Spleen (tissue), 11 donors: ENCODE measurements at regions not wholly inside any gene's neighbourhood (a gene's known extent, or its start where the extent isn't known, plus 50 kb on each side); places are given as distances from the start of the nearest gene placed in this dataset.
"Not testable (repeated sequence)": the region's sequence is repeated elsewhere in the genome, so short reads cannot be mapped to it uniquely, and the experiment has no call there.

ENCODE experiments used
- DNase-seq: peaks from one replicate; pipeline ENCODE4 v3.0.0-alpha.2; 2020
- H3K27ac ChIP-seq, 8 donors: fragments of 200-600 bp; sonication (generic) in 7 of 8; 1 replicate in 4 of 8; 2 replicates in 4 of 8; pipeline versions ENCODE4 v1.5.0 to v1.8.0; 2016 to 2021; ENCODE audit warnings: inconsistent platforms in 4 of 8, mild to moderate bottlenecking in 4 of 8, moderate library complexity in 1 of 8
- H3K27me3 ChIP-seq, 7 donors: fragments of 200-600 bp; sonication (generic) in 6 of 7; replicated peaks in 1 of 7; 1 replicate in 4 of 7; 2 replicates in 3 of 7; pipeline versions ENCODE4 v1.5.0 to v1.8.0; 2016 to 2021; ENCODE audit warnings: inconsistent platforms in 3 of 7, mild to moderate bottlenecking in 1 of 7
- H3K36me3 ChIP-seq, 6 donors: fragments of 200-600 bp; sonication (generic) in 5 of 6; 1 replicate in 4 of 6; 2 replicates in 2 of 6; pipeline versions ENCODE4 v1.5.0 to v1.8.0; 2016 to 2021; ENCODE audit warnings: inconsistent platforms in 2 of 6
- H3K4me1 ChIP-seq, 6 donors: fragments of 200-600 bp; sonication (generic) in 5 of 6; 1 replicate in 3 of 6; 2 replicates in 3 of 6; pipeline versions ENCODE4 v1.5.0 to v1.8.0; 2016 to 2021; ENCODE audit warnings: inconsistent platforms in 3 of 6
- H3K4me3 ChIP-seq, 8 donors: fragments of 200-600 bp; sonication (generic) in 7 of 8; 1 replicate in 4 of 8; 2 replicates in 4 of 8; pipeline versions ENCODE4 v1.5.0 to v1.8.0; 2016 to 2021; ENCODE audit warnings: inconsistent platforms in 4 of 8, mild to moderate bottlenecking in 4 of 8, moderate library complexity in 2 of 8
- H3K9me3 ChIP-seq, 8 donors: fragments of 200-600 bp; sonication (generic) in 7 of 8; 1 replicate in 4 of 8; 2 replicates in 4 of 8; pipeline versions ENCODE4 v1.5.0 to v1.8.0; 2016 to 2021; ENCODE audit warnings: inconsistent platforms in 4 of 8
- POLR2A ChIP-seq, 3 donors: fragments of 450-650 bp; IDR thresholded peaks; one replicate each; pipeline ENCODE4 v1.5.1; 2017; ENCODE audit warnings: antibody characterized with exemption in 3 of 3, mild to moderate bottlenecking in 1 of 3
- POLR2AphosphoS5 ChIP-seq, 3 donors: sonication (generic); formaldehyde crosslinking; IDR thresholded peaks; one replicate each; pipeline ENCODE4 v1.5.1; 2017; ENCODE audit warnings: antibody characterized with exemption in 3 of 3
- WGBS, 5 donors: extraction: QIAGEN DNeasy Blood & Tissue Kit in 3 of 5; methylation state at CpG; one replicate each; pipeline versions ENCODE4 v1.1.5 to v1.1.7; 2013 to 2018; 5-methylcytosine and 5-hydroxymethylcytosine counted together
- intact Hi-C: fragments of 100-400 bp; cut with DNase I; formaldehyde crosslinking; loops from one replicate; pipeline ENCODE4 v1.15.0; 2023; ENCODE audit warnings: low total_unique reads
- TF ChIP-seq, protein P1 (sequence below), 11 experiments: fragments of 200-600 bp in 7 of 11; fragments of 450-650 bp in 4 of 11; sonication (generic) in 4 of 11; IDR thresholded peaks in 8 of 11; conservative IDR thresholded peaks in 3 of 11; 1 replicate in 7 of 11; 2 replicates in 4 of 11; pipeline versions ENCODE4 v1.4.0 to v1.8.0; 2016 to 2021; ENCODE audit warnings: antibody characterized with exemption in 11 of 11, inconsistent platforms in 4 of 11, mild to moderate bottlenecking in 1 of 11
- donor health status: healthy with polysubstance abuse.
- donor health status: DM: no; HTN: no; CAD: no; lungs with moderate emphysema.
- donor health status: DM: no; HTN: no; CAD: no.
- donor health status: Bipolar disorder and iron deficiency.
- donor health status: healthy.
- donor health status: DM: no; HTN: no; CAD: no.
- donor health status: DM: yes; HTN: yes; CAD: no.

DNA sequence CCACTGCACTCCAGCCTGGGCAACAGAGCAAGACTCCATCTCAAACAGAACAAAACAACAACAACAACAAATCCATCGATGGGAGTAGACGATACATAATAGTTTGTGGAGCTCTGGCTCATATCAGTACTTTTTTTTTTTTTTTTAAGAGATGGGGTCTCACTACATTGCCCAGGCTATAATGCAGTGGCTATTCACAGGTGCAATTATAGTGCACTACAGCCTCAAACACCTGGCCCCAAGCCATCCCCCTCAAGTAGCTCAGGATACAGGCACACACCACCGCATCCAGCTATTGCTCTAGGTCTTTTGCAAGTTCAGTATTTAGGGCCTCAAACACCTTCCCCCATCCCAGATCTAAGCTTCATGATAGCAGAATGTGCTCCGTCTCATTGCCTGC lies 110.6 kb downstream of the KATNIP start:
- Histone ChIP-seq H3K36me3 (peaks cover 0 to 54% (median 4%) of the 10 kb centered on the region in 6 donors), H3K4me3 (no peak overlapping the region), H3K27ac (no peak overlapping the region), H3K9me3 (peaks cover 0 to 6% (median 0%) of the 10 kb centered on the region in 8 donors), H3K27me3 (no peaks in the 10 kb centered on the region), H3K4me1 (no peaks in the 10 kb centered on the region)
- 95 to 100% (median 97%) methylated on average over 4 of the region's 4 CpGs for WGBS, 5 donors
- no peak for DNase-seq
- TF ChIP-seq, protein P1, sequence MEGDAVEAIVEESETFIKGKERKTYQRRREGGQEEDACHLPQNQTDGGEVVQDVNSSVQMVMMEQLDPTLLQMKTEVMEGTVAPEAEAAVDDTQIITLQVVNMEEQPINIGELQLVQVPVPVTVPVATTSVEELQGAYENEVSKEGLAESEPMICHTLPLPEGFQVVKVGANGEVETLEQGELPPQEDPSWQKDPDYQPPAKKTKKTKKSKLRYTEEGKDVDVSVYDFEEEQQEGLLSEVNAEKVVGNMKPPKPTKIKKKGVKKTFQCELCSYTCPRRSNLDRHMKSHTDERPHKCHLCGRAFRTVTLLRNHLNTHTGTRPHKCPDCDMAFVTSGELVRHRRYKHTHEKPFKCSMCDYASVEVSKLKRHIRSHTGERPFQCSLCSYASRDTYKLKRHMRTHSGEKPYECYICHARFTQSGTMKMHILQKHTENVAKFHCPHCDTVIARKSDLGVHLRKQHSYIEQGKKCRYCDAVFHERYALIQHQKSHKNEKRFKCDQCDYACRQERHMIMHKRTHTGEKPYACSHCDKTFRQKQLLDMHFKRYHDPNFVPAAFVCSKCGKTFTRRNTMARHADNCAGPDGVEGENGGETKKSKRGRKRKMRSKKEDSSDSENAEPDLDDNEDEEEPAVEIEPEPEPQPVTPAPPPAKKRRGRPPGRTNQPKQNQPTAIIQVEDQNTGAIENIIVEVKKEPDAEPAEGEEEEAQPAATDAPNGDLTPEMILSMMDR (IDR thresholded peaks at IDR 0.05 in 8 of 11, conservative IDR thresholded peaks at IDR 0.05 in 3 of 11) = no peak
- TF ChIP-seq POLR2AphosphoS5 (IDR thresholded peaks at IDR 0.05) (no peak), POLR2A (IDR thresholded peaks at IDR 0.05) (no peak)
- intact Hi-C loops = no loop called here

DNA sequence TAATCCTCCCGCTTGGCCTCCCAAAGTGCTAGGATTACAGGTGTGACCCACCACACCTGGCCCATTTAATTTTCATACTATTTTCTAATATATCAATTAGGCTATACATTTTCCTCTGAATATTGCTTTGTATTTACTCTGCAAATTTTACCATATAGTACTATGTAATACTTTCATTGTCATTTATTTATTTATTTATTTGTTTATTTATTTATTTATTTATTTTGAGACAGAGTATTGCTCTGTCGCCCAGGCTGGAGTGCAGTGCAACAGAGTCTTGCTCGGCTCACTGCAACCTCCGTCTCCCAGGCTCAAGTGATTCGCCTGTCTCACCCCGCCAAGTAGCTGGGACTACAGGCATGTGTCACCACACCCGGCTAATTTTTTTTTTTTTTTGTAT lies 113.3 kb downstream of the KATNIP start:
- WGBS, 5 donors = 95 to 98% (median 96%) methylated on average over 7 of the region's 7 CpGs

DNA sequence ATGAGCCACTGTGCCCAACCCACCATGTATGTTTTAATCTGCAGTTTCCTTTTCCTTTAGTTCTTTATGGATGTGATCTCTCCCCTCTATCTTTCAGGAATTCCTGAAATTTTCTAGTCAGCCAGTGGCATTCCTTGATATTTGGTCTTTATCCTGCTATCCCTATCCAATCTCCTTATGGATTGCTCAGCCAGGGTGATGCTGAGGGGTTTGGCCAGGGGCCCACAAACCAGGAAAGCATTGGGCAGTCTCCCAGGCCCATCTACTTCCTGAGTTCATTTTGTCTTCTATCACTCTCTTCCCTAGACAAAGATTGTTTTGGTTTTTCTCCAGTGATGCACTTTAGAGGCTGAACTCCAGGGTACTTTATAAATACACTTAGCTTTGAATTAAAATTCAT lies 115.9 kb downstream of the KATNIP start:
- TF ChIP-seq POLR2A (IDR thresholded peaks at IDR 0.05) (no peak), POLR2AphosphoS5 (IDR thresholded peaks at IDR 0.05) (no peak)
- H3K9me3 ChIP-seq = no peaks in the 10 kb centered on the region
- no peak for DNase-seq
- no peaks in the 10 kb centered on the region for H3K4me1 ChIP-seq
- peaks cover 0 to 44% (median 1%) of the 10 kb centered on the region in 6 donors for H3K36me3 ChIP-seq
- intact Hi-C loops = no loop called here
- H3K27ac ChIP-seq = no peak overlapping the region
- no peak overlapping the region for H3K4me3 ChIP-seq
- no peaks in the 10 kb centered on the region for H3K27me3 ChIP-seq

More for the DNA sequence above, 113.3 kb downstream of the KATNIP start:
- DNase-seq, H3K27me3 ChIP-seq, H3K27ac ChIP-seq, H3K9me3 ChIP-seq, H3K4me3 ChIP-seq, intact Hi-C loops, H3K4me1 ChIP-seq: not testable (repeated sequence)
- H3K36me3 ChIP-seq = peaks cover 0 to 52% (median 1%) of the 10 kb centered on the region in 6 donors

DNA sequence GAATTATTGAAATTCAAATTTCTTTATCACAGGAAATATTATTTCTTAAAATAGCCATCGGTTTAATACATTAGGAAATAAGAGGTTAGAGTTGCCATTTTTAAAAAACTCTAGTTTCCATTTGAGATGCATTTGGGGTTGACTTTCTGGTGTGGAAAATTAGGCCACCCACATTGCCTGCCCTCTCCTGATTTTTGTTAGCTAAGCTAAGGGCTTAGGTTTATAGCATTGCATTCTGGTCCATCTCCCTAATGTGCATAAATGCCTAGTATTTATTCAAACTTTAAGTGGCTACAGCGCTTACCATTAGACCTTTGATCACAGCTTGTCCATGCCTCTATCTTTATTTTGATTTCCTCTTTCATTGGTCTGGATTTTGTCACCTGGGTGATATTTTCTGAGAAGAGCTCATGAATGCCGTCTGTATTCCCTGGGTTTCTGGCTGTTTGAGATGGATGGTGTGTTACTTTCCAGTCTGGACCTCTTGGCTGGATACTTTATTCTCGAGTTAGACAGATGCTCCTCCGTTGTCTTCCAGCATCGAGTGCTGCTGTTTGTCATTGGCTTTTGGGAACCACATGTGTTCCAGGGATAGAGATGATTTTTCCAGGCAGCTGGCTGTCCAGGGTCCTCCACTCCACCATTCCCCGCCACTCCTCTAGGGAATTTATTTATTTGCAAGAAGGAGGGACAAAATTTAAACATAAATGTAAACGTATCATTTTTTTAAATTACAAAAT lies 120.3 kb downstream of the KATNIP start:
- Histone ChIP-seq H3K36me3 (peaks cover 0 to 47% (median 0%) of the 10 kb centered on the region in 6 donors), H3K27me3 (no peaks in the 10 kb centered on the region), H3K4me3 (no peak overlapping the region), H3K9me3 (peaks cover 0 to 9% (median 0%) of the 10 kb centered on the region in 8 donors), H3K27ac (no peak overlapping the region), H3K4me1 (no peaks in the 10 kb centered on the region)
- no peak for DNase-seq
- TF ChIP-seq POLR2AphosphoS5 (IDR thresholded peaks at IDR 0.05) = no peak
- TF ChIP-seq, protein P1 (IDR thresholded peaks at IDR 0.05 in 8 of 11, conservative IDR thresholded peaks at IDR 0.05 in 3 of 11) = no peak
- TF ChIP-seq POLR2A (IDR thresholded peaks at IDR 0.05) = no peak
- WGBS, 5 donors = 90 to 93% (median 90%) methylated on average over 8 of the region's 8 CpGs
- intact Hi-C loops = no loop called here

DNA sequence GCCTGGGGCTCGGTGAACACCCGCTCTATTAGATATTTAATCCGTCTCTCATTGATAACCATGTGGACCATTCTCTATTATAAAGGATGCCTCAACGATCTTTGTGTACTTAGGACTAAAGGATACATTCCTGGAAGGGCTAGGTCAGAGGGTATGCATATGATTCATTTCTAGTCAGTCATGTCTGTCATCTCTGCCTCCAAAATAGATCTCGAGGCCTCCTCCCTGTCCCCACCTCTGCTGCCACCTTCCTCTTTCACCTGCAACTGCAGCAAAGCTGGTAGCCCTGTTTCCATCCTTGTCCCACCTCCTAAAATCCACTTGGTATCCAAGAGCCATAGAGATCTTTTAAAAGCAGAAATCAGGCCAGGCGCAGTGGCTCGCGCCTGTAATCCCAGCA lies 121.5 kb downstream of the KATNIP start:
- Histone ChIP-seq H3K4me1 (no peaks in the 10 kb centered on the region), H3K9me3 (peaks cover 0 to 9% (median 0%) of the 10 kb centered on the region in 8 donors), H3K27me3 (no peaks in the 10 kb centered on the region), H3K27ac (no peak overlapping the region), H3K36me3 (peaks cover 0 to 44% (median 0%) of the 10 kb centered on the region in 6 donors), H3K4me3 (no peak overlapping the region)
- TF ChIP-seq, protein P1 (IDR thresholded peaks at IDR 0.05 in 8 of 11, conservative IDR thresholded peaks at IDR 0.05 in 3 of 11) = no peak
- TF ChIP-seq POLR2A (IDR thresholded peaks at IDR 0.05) (no peak), POLR2AphosphoS5 (IDR thresholded peaks at IDR 0.05) (no peak)
- intact Hi-C loops = no loop called here
- DNase-seq = no peak
- 90 to 96% (median 95%) methylated on average over 8 of the region's 8 CpGs for WGBS, 5 donors
